Peyer's patch (tissue), 4 donors: ENCODE measurements at regions not wholly inside any gene's neighbourhood (a gene's known extent, or its start where the extent isn't known, plus 50 kb on each side); places are given as distances from the start of the nearest gene placed in this dataset.

Source experiments
- DNase-seq, 3 donors: peaks; one replicate each; pipeline ENCODE4 v3.0.0-alpha.2; 2017 to 2019
- H3K27ac ChIP-seq, 4 donors: fragments of 200-600 bp; sonication (generic); one replicate each; pipeline ENCODE4 v1.5.1; 2016 to 2019
- H3K27me3 ChIP-seq, 2 donors: fragments of 200-600 bp; sonication (generic); one replicate each; pipeline ENCODE4 v1.5.1; 2019
- H3K36me3 ChIP-seq, 3 donors: fragments of 200-600 bp; sonication (generic); one replicate each; pipeline ENCODE4 v1.5.1; 2016 to 2019
- H3K4me1 ChIP-seq, 4 donors: fragments of 200-600 bp; sonication (generic); one replicate each; pipeline ENCODE4 v1.5.1; 2016 to 2019
- H3K4me3 ChIP-seq, 4 donors: fragments of 200-600 bp; sonication (generic); 1 replicate in 3 of 4; 2 replicates in 1 of 4; pipeline ENCODE4 v1.5.1; 2016 to 2019; ENCODE audit warnings: mild to moderate bottlenecking in 1 of 4
- H3K9me3 ChIP-seq, 4 donors: fragments of 200-600 bp; sonication (generic); one replicate each; pipeline ENCODE4 v1.5.1; 2016 to 2019; ENCODE audit warnings: mild to moderate bottlenecking in 1 of 4
- CTCF ChIP-seq, 6 experiments: fragments of 450-650 bp in 4 of 6; fragments of 200-600 bp in 2 of 6; sonication (generic) in 1 of 6; IDR thresholded peaks; one replicate each; pipeline ENCODE4 v1.5.1; 2017 to 2019; ENCODE audit warnings: antibody characterized with exemption in 6 of 6, mild to moderate bottlenecking in 3 of 6, moderate library complexity in 1 of 6
- POLR2A ChIP-seq, 2 donors: fragments of 450-650 bp; IDR thresholded peaks; one replicate each; pipeline ENCODE4 v1.5.1; 2017; ENCODE audit warnings: antibody characterized with exemption in 2 of 2, mild to moderate bottlenecking in 2 of 2, moderate library complexity in 2 of 2

GRCh38 chr6:10223841-10224240, 191.0 kb downstream of the TFAP2A start:
- Histone ChIP-seq H3K27ac (no peak overlapping the region), H3K4me1 (no peaks in the 10 kb centered on the region), H3K9me3 (no peaks in the 10 kb centered on the region), H3K36me3 (no peaks in the 10 kb centered on the region), H3K27me3 (no peaks in the 10 kb centered on the region), H3K4me3 (no peak overlapping the region)
- no peak for DNase-seq
- no peak for TF ChIP-seq POLR2A (IDR thresholded peaks at IDR 0.05)
- TF ChIP-seq CTCF (IDR thresholded peaks at IDR 0.05), result no peak

- no peaks in the 10 kb centered on the region for H3K27me3 ChIP-seq
- no peak for DNase-seq
- no peak overlapping the region for H3K27ac ChIP-seq
- H3K4me1 ChIP-seq, result no peaks in the 10 kb centered on the region
- H3K4me3 ChIP-seq, result no peak overlapping the region
- no peak for TF ChIP-seq POLR2A (IDR thresholded peaks at IDR 0.05)
- no peak for TF ChIP-seq CTCF (IDR thresholded peaks at IDR 0.05)
- H3K9me3 ChIP-seq, result no peaks in the 10 kb centered on the region
- no peaks in the 10 kb centered on the region for H3K36me3 ChIP-seq
These were observed 193.7 kb downstream of the TFAP2A start for GRCh38 chr6:10221178-10221577.

GRCh38 chr6:10219510-10219909, 195.4 kb downstream of the TFAP2A start:
- no peak overlapping the region for H3K27ac ChIP-seq
- no peaks in the 10 kb centered on the region for H3K36me3 ChIP-seq
- H3K9me3 ChIP-seq, result no peaks in the 10 kb centered on the region
- H3K4me3 ChIP-seq, result no peak overlapping the region
- H3K27me3 ChIP-seq, result no peaks in the 10 kb centered on the region
- H3K4me1 ChIP-seq, result no peaks in the 10 kb centered on the region
- no peak for TF ChIP-seq POLR2A (IDR thresholded peaks at IDR 0.05)
- TF ChIP-seq CTCF (IDR thresholded peaks at IDR 0.05), result no peak
- no peak for DNase-seq

- Histone ChIP-seq H3K9me3 (no peaks in the 10 kb centered on the region), H3K27ac (no peak overlapping the region), H3K36me3 (no peaks in the 10 kb centered on the region), H3K27me3 (no peaks in the 10 kb centered on the region), H3K4me3 (no peak overlapping the region), H3K4me1 (no peaks in the 10 kb centered on the region)
- TF ChIP-seq POLR2A (IDR thresholded peaks at IDR 0.05) (no peak), CTCF (IDR thresholded peaks at IDR 0.05) (no peak)
- DNase-seq, result no peak
These were observed 197.8 kb downstream of the TFAP2A start for GRCh38 chr6:10217111-10217510.

GRCh38 chr6:10215326-10216110, 199.4 kb downstream of the TFAP2A start:
- TF ChIP-seq CTCF (IDR thresholded peaks at IDR 0.05) (no peak), POLR2A (IDR thresholded peaks at IDR 0.05) (no peak)
- H3K9me3 ChIP-seq, result no peaks in the 10 kb centered on the region
- H3K27me3 ChIP-seq, result no peaks in the 10 kb centered on the region
- no peaks in the 10 kb centered on the region for H3K4me1 ChIP-seq
- H3K4me3 ChIP-seq, result no peak overlapping the region
- H3K36me3 ChIP-seq, result no peaks in the 10 kb centered on the region
- no peak overlapping the region for H3K27ac ChIP-seq
- DNase-seq, result no peak
